Activated CD8-positive, alpha-beta T cell treated with anti-CD3 and anti-CD28 coated beads for 36 hours (primary cell): ENCODE measurements at regions not wholly inside any gene's neighbourhood (a gene's known extent, or its start where the extent isn't known, plus 50 kb on each side); places are given as distances from the start of the nearest gene placed in this dataset.

ENCODE experiments used
- ATAC-seq: fragments of 200-7000 bp; cut with Tn5 transposase; one replicate; pipeline ENCODE4 v1.10.0; 2021; ENCODE audit warnings: mild to moderate bottlenecking, moderate library complexity
- CTCF ChIA-PET: fragments of 350-600 bp; sonication (Branson Sonifier 250); formaldehyde crosslinking; loops from one replicate; lab custom pipeline; 2021; ENCODE audit warnings: antibody characterized with exemption; lab: Charles Lee
- POLR2A ChIA-PET: fragments of 350-600 bp; sonication (Branson Sonifier 250); formaldehyde crosslinking; loops from one replicate; lab custom pipeline; 2021; ENCODE audit warnings: antibody characterized with exemption; lab: Charles Lee
- DNase-seq: peaks from one replicate; pipeline ENCODE4 v3.0.0-alpha.2; 2020
- H3K27ac Mint-ChIP-seq: one replicate; pipeline ENCODE4 v1.8.0; 2021; ENCODE audit warnings: mild to moderate bottlenecking, mixed read lengths
- H3K27me3 Mint-ChIP-seq: one replicate; pipeline ENCODE4 v1.8.0; 2021; ENCODE audit warnings: mixed read lengths
- H3K36me3 Mint-ChIP-seq: one replicate; pipeline ENCODE4 v1.8.0; 2021; ENCODE audit warnings: low read depth, mixed read lengths
- H3K4me1 Mint-ChIP-seq: one replicate; pipeline ENCODE4 v1.8.0; 2021; ENCODE audit warnings: low read depth, mixed read lengths
- H3K4me3 Mint-ChIP-seq: one replicate; pipeline ENCODE4 v1.8.0; 2021; ENCODE audit warnings: mild to moderate bottlenecking, moderate library complexity, mixed read lengths
- H3K9me3 Mint-ChIP-seq: one replicate; pipeline ENCODE4 v1.8.0; 2021; ENCODE audit warnings: mixed read lengths
- CTCF ChIP-seq: fragments of 200-600 bp; IDR thresholded peaks from one replicate; pipeline ENCODE4 v1.8.0; 2022; ENCODE audit warnings: antibody characterized with exemption, mild to moderate bottlenecking
- intact Hi-C: fragments of 100-400 bp; cut with micrococcal nuclease; formaldehyde crosslinking; loops from one replicate; pipeline ENCODE4 v1.10.0; 2022

GRCh38 chr1:59135761-59136255 lies 161.1 kb upstream of the FGGY start:
- Mint-ChIP-seq H3K27ac (no peak overlapping the region), H3K36me3 (no peaks in the 10 kb centered on the region), H3K27me3 (peaks cover 2% of the 10 kb centered on the region), H3K4me1 (peaks cover 9% of the 10 kb centered on the region), H3K4me3 (no peak overlapping the region), H3K9me3 (no peaks in the 10 kb centered on the region)
- intact Hi-C loops = no loop called here
- ATAC-seq = no peak
- TF ChIP-seq CTCF = no peak
- no peak for DNase-seq
- CTCF ChIA-PET = no interaction called here
- POLR2A ChIA-PET = no interaction called here

GRCh38 chr1:59136541-59137275 lies 160.2 kb upstream of the FGGY start:
- no peaks in the 10 kb centered on the region for H3K9me3 Mint-ChIP-seq

GRCh38 chr1:59137276-59137615 lies 159.6 kb upstream of the FGGY start:
- Mint-ChIP-seq H3K27me3 (no peaks in the 10 kb centered on the region), H3K27ac (no peak overlapping the region), H3K9me3 (no peaks in the 10 kb centered on the region), H3K4me3 (no peak overlapping the region), H3K36me3 (no peaks in the 10 kb centered on the region), H3K4me1 (peaks cover 10% of the 10 kb centered on the region)
- DNase-seq = no peak
- POLR2A ChIA-PET = no interaction called here
- intact Hi-C loops = no loop called here
- no peak for TF ChIP-seq CTCF
- CTCF ChIA-PET = no interaction called here
- ATAC-seq = no peak

More at GRCh38 chr1:59136541-59137275, 160.2 kb upstream of the FGGY start:
- ATAC-seq = no peak
- no peak for TF ChIP-seq CTCF
- Mint-ChIP-seq H3K27ac (no peak overlapping the region), H3K27me3 (peaks cover 2% of the 10 kb centered on the region), H3K4me3 (no peak overlapping the region), H3K36me3 (no peaks in the 10 kb centered on the region), H3K4me1 (peaks cover 10% of the 10 kb centered on the region)
- POLR2A ChIA-PET = no interaction called here
- CTCF ChIA-PET = no interaction called here
- intact Hi-C loops = no loop called here
- DNase-seq = no peak

- intact Hi-C loops = no loop called here
- ATAC-seq (no peak), DNase-seq (no peak)
- ChIA-PET POLR2A (no interaction called here), CTCF (no interaction called here)
- TF ChIP-seq CTCF = no peak
- Mint-ChIP-seq H3K27ac (no peak overlapping the region), H3K36me3 (no peaks in the 10 kb centered on the region), H3K4me3 (no peak overlapping the region), H3K27me3 (no peaks in the 10 kb centered on the region), H3K9me3 (no peaks in the 10 kb centered on the region), H3K4me1 (peaks cover 16% of the 10 kb centered on the region)
Observed at GRCh38 chr1:59137968-59138367, 158.9 kb upstream of the FGGY start.

- ATAC-seq = no peak
- ChIA-PET CTCF (no interaction called here), POLR2A (no interaction called here)
- Mint-ChIP-seq H3K4me3 (no peak overlapping the region), H3K4me1 (peaks cover 19% of the 10 kb centered on the region), H3K27ac (no peak overlapping the region), H3K27me3 (no peaks in the 10 kb centered on the region), H3K9me3 (no peaks in the 10 kb centered on the region), H3K36me3 (no peaks in the 10 kb centered on the region)
- intact Hi-C loops = no loop called here
- TF ChIP-seq CTCF = no peak
- DNase-seq = no peak
Observed at GRCh38 chr1:59138402-59138801, 158.5 kb upstream of the FGGY start.
